ENCODE measurements at regions not wholly inside any gene's neighbourhood (a gene's known extent, or its start where the extent isn't known, plus 50 kb on each side); places are given as distances from the start of the nearest gene placed in this dataset.
"Not testable (repeated sequence)": the region's sequence is repeated elsewhere in the genome, so short reads cannot be mapped to it uniquely, and the experiment has no call there.

DNA sequence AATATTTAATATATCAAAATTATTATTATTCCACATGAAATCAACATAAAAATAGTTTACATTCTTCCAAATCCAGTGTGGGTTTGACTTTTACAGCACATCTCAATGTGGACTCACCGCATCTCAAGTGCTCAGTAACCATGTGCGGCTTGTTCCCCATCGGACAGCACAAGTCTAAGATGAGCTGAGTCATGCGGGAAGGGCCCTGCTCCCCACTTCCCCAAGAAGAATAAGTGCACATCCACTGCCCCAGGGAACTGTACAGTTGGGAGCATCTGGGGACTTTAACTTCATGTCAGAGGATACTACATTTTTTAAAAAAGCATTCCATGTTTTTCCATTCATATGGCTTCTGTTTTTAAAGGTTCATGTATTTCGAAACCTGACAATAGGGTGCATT, 325.6 kb downstream of the BTBD3 start:
- ATAC-seq (no peak), DNase-seq (ENCODE audit: low spot score) (no peak)
- Mint-ChIP-seq H3K4me1 (ENCODE audit: low read depth in 2 of 2) (no peaks in the 10 kb centered on the region), H3K27me3 (no peaks in the 10 kb centered on the region), H3K4me3 (no peak overlapping the region), H3K27ac (no peak overlapping the region), H3K36me3 (peaks cover 1% of the 10 kb centered on the region), H3K9me3 (peaks cover 12% of the 10 kb centered on the region)

DNA sequence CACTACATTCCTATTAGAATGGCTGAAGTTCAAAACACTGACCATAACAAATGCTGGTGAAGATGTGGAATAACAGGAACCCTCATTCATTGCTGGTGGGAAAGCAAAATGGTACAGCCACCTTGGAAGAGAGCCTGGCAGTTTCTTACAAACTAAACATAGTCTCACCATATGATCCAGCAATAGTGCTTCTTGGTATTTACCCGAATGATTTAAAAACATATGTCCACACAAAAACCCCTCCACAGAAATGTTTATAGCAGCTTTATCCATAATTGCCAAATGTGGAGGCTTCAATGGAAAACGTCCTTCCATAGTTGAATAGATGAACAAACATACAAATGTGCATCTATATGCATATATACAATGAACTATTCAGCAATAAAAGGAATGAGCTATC, 330.8 kb downstream of the BTBD3 start:
- Mint-ChIP-seq H3K4me1 (ENCODE audit: low read depth in 2 of 2) (no peaks in the 10 kb centered on the region), H3K27me3 (no peaks in the 10 kb centered on the region), H3K9me3 (peaks cover 15% of the 10 kb centered on the region), H3K36me3 (no peaks in the 10 kb centered on the region), H3K27ac (no peak overlapping the region), H3K4me3 (no peak overlapping the region)
- no peak for DNase-seq (ENCODE audit: low spot score)
- no peak for ATAC-seq

DNA sequence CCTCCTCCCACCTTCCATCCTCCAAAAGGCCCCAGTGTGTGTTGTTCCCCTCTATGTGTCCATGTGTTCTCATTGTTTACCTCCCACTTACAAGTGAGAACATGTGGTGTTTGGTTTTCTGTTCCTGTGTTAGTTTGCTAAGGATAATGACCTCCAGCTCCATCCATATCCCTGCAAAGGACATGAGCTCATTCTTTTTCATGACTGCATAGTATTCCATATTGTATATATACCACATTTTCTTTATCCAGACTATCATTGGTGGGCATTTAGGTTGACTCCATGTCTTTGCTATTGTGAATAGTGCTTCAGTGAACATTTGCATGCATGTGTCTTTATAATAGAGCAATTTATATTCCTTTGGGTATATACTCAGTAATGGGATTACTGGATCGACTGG, 333.0 kb downstream of the BTBD3 start:
- not testable (repeated sequence) for H3K4me3 Mint-ChIP-seq; ATAC-seq; H3K27me3 Mint-ChIP-seq; H3K4me1 Mint-ChIP-seq (ENCODE audit: low read depth in 2 of 2); H3K27ac Mint-ChIP-seq; DNase-seq (ENCODE audit: low spot score); H3K36me3 Mint-ChIP-seq
- H3K9me3 Mint-ChIP-seq: peaks cover 10% of the 10 kb centered on the region

DNA sequence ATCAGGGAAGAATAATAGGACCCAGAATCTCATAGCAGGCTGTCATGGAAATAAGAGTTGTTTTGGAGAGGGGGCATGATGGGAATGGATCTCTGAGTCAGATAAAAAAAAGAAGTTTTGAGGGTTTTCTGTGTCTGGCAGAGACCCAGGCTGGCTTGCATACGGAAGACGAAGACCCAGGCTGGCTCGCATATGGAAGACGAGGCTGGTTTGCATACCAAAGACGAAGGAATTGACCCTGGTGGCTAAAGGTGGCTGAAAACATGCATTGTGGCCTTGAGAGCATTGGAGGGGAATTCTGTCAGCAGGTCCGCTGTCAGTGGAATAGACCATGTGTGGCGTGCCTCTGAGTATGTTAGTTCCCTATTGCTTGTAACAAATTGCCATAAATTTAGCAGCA, 335.1 kb downstream of the BTBD3 start:
- Mint-ChIP-seq H3K4me3 (no peak overlapping the region), H3K27me3 (no peaks in the 10 kb centered on the region), H3K4me1 (ENCODE audit: low read depth in 2 of 2) (no peaks in the 10 kb centered on the region), H3K9me3 (peaks cover 10% of the 10 kb centered on the region), H3K27ac (no peak overlapping the region), H3K36me3 (no peaks in the 10 kb centered on the region)
- ATAC-seq (no peak), DNase-seq (ENCODE audit: low spot score) (no peak)

DNA sequence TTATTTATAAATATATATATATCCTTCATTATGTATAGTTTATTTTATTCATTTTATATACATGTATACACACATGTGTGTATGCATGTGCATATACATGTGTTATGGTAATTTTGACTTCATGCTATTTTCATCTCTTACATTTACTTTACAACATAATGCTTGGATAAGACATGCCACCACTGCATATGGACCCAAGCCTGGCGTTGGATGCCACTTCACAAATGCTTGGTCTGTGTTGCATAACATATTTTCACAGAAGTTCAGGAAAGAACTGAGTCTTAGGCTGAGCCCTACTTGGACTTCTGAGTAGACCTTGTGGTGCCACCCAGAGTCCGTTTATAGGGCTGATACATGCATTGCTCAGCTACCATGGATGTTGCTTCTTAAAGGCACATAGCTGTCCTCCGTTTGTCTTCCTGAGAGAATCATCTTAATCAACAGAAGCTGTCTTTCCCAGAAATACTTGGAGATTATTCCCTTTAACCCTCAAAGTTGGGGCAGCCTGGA, 337.8 kb downstream of the BTBD3 start:
- Mint-ChIP-seq H3K36me3 (no peaks in the 10 kb centered on the region), H3K9me3 (peaks cover 5% of the 10 kb centered on the region), H3K4me3 (no peak overlapping the region), H3K27ac (no peak overlapping the region), H3K4me1 (ENCODE audit: low read depth in 2 of 2) (no peaks in the 10 kb centered on the region), H3K27me3 (no peaks in the 10 kb centered on the region)
- DNase-seq (ENCODE audit: low spot score) (no peak), ATAC-seq (no peak)

DNA sequence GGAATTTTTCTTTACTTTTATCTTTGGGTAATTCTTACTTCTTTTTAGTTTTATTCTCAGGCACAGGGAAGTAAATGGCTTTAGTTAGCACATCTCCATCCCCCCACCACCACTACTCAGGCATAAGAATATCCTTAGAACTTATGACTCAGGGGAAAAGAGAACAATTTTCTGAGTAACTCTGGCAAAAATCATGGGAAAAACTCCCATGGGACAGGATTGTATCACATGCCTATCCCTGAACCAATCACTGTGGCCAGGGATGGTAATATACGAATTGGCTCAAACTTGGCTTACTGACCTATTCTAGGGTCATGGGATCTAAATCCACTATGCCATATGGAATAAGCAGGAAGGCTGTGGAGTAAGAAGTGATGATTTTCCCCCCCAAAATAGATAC, 339.1 kb downstream of the BTBD3 start:
- DNase-seq (ENCODE audit: low spot score) (no peak), ATAC-seq (no peak)
- Mint-ChIP-seq H3K9me3 (peaks cover 3% of the 10 kb centered on the region), H3K36me3 (no peaks in the 10 kb centered on the region), H3K4me3 (no peak overlapping the region), H3K27ac (no peak overlapping the region), H3K4me1 (ENCODE audit: low read depth in 2 of 2) (no peaks in the 10 kb centered on the region), H3K27me3 (no peaks in the 10 kb centered on the region)

DNA sequence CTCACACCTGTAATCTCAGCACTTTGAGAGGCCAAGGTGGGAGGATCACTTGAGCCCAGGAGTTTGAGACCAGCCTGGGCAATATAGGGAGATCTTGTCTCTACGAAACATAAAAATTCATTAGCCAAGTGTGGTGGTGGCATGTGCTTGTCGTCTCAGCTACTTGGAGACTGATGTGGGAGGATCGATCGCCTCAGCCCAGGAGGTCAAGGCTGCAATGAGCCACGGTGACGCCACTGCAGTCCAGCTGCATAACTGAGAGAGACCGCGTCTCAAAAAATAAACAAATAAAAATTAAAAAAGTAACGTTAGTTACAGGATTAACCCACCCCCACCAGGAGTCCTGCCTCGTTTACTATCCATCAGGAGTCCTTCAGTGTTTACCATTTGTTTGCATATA, 345.1 kb downstream of the BTBD3 start:
- Mint-ChIP-seq H3K27ac (no peak overlapping the region), H3K4me3 (no peak overlapping the region), H3K9me3 (peaks cover 3% of the 10 kb centered on the region), H3K27me3 (no peaks in the 10 kb centered on the region), H3K4me1 (ENCODE audit: low read depth in 2 of 2) (no peaks in the 10 kb centered on the region), H3K36me3 (no peaks in the 10 kb centered on the region)
- no peak for DNase-seq (ENCODE audit: low spot score)
- no peak for ATAC-seq

DNA sequence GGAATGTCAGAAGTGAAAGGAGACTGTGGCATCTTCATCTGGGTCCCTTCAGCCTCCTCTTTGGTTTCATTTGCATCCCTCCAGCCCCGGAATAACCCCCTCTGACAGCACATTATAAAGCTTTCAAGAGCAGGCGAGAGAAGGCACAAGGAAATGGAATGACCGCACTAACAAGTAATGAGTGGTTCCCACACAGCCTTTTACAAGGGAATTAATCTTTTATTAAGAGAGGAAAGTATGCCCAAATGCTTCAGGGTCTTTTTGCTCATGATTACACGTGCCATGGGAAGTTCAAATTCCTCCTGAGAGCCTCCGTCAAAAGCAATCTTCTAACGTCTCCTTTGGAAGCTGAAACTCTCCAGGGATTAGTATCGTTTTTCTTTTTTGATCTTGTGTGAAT, 347.0 kb downstream of the BTBD3 start:
- Mint-ChIP-seq H3K36me3 (no peaks in the 10 kb centered on the region), H3K4me3 (no peak overlapping the region), H3K4me1 (ENCODE audit: low read depth in 2 of 2) (no peaks in the 10 kb centered on the region), H3K27me3 (no peaks in the 10 kb centered on the region), H3K9me3 (peaks cover 3% of the 10 kb centered on the region), H3K27ac (no peak overlapping the region)
- DNase-seq (ENCODE audit: low spot score) (no peak), ATAC-seq (no peak)

DNA sequence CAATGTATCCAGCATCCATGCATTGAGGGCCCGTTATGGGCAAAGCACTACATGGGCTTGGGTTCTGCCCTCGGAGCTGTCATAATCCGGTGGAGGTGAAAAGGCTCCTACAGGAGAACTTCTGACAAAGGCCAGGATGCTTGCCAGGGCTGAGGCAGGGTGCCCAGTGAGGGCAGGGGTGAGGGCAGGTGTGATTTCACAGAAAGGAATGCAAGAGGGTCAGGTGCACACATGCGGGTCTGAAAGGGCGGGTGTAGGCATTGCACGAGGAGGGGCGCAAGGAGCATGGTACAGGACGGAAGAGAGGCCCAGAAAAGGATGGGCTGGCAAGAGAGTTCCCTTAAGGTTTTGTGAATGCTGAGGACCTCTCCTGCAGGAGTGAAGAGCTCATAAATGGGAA, 348.0 kb downstream of the BTBD3 start:
- DNase-seq (ENCODE audit: low spot score): no peak
- H3K27ac Mint-ChIP-seq: no peak overlapping the region
- no peaks in the 10 kb centered on the region for H3K4me1 Mint-ChIP-seq (ENCODE audit: low read depth in 2 of 2)
- ATAC-seq: no peak
- H3K4me3 Mint-ChIP-seq: no peak overlapping the region
- no peaks in the 10 kb centered on the region for H3K27me3 Mint-ChIP-seq
- peaks cover 3% of the 10 kb centered on the region for H3K9me3 Mint-ChIP-seq
- no peaks in the 10 kb centered on the region for H3K36me3 Mint-ChIP-seq

DNA sequence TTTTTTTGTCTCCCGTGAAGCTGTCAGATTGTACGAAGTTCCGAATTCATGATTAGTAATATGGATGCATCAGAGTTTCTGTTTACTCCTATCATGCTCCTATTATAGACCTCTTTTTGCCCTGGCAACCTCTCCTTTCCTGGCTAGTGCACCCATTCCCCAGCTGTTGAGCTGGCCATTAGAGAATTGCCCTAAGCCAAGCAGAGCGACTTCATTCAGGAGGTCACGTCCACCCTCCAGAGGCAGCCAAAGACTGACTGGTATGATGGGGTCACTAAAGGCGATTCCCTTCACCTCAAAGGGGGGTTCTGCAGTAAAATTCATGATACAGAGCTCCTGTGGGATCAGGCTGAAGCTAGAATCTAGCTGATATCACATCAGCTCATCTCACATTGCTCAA, 351.9 kb downstream of the BTBD3 start:
- Mint-ChIP-seq H3K27ac (no peak overlapping the region), H3K36me3 (no peaks in the 10 kb centered on the region), H3K4me1 (ENCODE audit: low read depth in 2 of 2) (no peaks in the 10 kb centered on the region), H3K9me3 (peaks cover 11% of the 10 kb centered on the region), H3K4me3 (no peak overlapping the region), H3K27me3 (no peaks in the 10 kb centered on the region)
- DNase-seq (ENCODE audit: low spot score) (no peak), ATAC-seq (no peak)

DNA sequence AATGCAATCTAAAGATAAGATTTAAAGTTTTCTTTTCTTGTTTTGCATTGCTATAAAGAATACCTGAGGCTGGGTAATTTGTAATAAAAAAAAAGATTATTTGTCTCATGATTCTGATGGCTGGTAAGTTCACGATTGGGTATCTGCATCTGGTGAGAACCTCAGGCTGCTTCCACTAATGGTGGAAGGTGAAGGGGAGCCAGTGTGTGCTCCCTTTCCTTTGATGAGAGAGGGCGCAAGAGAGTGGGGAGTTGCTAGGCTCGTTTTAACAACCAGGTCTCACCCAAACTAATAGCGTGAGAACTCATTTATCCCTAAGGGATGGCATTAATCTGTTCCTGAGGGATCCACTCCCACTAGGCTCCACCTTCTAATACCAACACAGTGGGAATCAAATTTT, 353.2 kb downstream of the BTBD3 start:
- Mint-ChIP-seq H3K27me3 (no peaks in the 10 kb centered on the region), H3K4me3 (no peak overlapping the region), H3K9me3 (peaks cover 11% of the 10 kb centered on the region), H3K4me1 (ENCODE audit: low read depth in 2 of 2) (no peaks in the 10 kb centered on the region), H3K27ac (no peak overlapping the region), H3K36me3 (no peaks in the 10 kb centered on the region)
- no peak for ATAC-seq
- no peak for DNase-seq (ENCODE audit: low spot score)

DNA sequence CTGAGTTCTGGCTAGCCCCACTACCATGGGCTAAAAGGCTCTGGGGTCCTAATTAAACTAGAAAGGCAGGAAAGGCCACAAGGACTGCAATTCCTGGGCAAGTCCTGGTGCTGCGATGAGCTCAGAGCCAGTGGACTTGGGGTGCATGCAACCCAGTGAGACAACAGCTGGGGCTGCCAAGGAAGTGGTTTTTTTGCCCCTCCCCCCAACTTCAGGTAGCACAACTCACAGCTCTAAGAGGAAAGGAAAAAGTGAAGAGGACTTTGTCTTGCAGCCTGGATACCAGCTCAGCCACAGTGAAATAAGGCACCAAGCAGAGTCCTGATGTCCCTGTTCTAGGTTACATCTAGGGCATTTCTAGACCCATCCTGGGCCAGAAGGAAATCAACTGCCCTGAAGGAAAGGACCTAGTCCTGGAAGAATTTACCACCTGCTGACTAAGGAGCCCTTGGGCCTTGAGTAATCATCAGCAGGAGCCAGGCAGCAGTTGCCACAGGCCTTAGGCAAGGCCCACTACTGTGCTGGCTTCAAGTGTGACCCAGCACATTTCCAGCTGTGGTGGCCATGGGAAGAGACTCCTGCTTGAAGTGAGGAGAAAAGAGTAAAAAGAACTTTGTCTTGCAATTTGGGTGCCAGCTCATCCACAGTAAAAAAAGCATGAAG, 358.4 kb downstream of the BTBD3 start:
- no peak overlapping the region for H3K27ac Mint-ChIP-seq
- ATAC-seq (no peak), DNase-seq (ENCODE audit: low spot score) (no peak)
- H3K36me3 Mint-ChIP-seq: no peaks in the 10 kb centered on the region
- H3K9me3 Mint-ChIP-seq: peaks cover 15% of the 10 kb centered on the region
- no peaks in the 10 kb centered on the region for H3K27me3 Mint-ChIP-seq
- H3K4me3 Mint-ChIP-seq: no peak overlapping the region
- no peaks in the 10 kb centered on the region for H3K4me1 Mint-ChIP-seq (ENCODE audit: low read depth in 2 of 2)

DNA sequence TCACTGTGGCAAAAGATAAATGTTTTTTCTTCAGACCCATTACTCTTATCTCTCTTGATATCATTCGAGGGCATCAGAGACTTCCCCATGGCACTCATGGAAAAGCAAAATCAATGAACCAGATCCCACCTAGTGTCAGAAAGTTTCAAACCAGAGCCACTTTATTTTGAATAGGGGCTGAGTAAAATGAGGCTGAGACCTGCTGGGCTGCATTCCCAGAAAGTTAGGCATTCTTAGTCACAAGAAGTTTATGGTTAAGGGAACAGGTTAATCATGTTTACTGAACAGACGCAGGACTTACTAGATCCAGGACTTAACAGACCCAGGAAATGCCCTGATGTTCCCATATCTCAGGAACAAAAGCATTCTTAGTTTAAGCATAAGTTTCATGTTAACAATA, 369.9 kb downstream of the BTBD3 start:
- Mint-ChIP-seq H3K9me3 (peaks cover 5% of the 10 kb centered on the region), H3K27ac (no peak overlapping the region), H3K4me1 (ENCODE audit: low read depth in 2 of 2) (no peaks in the 10 kb centered on the region), H3K36me3 (no peaks in the 10 kb centered on the region), H3K4me3 (no peak overlapping the region), H3K27me3 (no peaks in the 10 kb centered on the region)
- DNase-seq (ENCODE audit: low spot score) (no peak), ATAC-seq (no peak)

DNA sequence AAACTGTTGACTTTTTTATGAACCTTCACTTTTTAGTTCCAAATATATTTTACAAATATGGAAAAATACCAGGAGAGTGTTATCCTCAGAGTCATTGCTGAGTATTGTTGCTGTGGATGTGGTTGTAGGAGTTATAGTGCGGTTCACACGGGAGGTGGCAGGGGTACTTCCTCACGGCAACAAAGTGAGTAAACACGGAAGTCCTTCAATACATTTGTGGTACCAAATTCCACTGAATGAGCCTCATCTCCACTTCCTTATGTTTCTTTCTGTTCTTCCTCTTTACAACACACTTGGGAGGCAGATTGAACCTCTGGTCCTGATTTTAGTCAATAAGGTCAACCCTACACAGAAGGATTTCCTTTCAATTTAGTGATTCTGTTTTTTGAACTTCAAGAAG, 371.8 kb downstream of the BTBD3 start:
- H3K36me3 Mint-ChIP-seq: no peaks in the 10 kb centered on the region

DNA sequence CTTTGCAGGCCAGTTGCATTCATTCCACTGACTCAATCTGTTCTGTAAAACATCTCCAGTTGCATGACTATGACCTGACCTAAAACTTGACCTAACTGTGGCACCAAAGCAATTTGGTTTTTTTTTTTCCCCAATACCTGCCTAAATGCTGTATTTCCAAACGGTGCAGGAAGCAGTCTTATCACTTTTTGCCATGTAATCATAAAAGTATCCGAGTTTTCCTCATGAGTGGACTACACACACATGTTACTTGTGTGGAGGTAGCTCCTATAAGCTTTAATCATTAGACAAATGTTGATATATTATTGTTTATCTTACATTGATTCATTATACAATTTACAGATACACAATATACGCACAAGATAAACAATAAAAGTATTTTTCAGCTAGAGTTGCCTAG, 373.7 kb downstream of the BTBD3 start:
- DNase-seq (ENCODE audit: low spot score): no peak
- Mint-ChIP-seq H3K9me3 (peaks cover 3% of the 10 kb centered on the region), H3K27me3 (no peaks in the 10 kb centered on the region), H3K4me3 (no peak overlapping the region), H3K36me3 (no peaks in the 10 kb centered on the region), H3K4me1 (ENCODE audit: low read depth in 2 of 2) (no peaks in the 10 kb centered on the region), H3K27ac (no peak overlapping the region)
- ATAC-seq: no peak

More for the DNA sequence above, 371.8 kb downstream of the BTBD3 start:
- no peaks in the 10 kb centered on the region for H3K4me1 Mint-ChIP-seq (ENCODE audit: low read depth in 2 of 2)
- ATAC-seq (no peak), DNase-seq (ENCODE audit: low spot score) (no peak)
- H3K27me3 Mint-ChIP-seq: no peaks in the 10 kb centered on the region
- no peak overlapping the region for H3K4me3 Mint-ChIP-seq
- no peak overlapping the region for H3K27ac Mint-ChIP-seq
- peaks cover 3% of the 10 kb centered on the region for H3K9me3 Mint-ChIP-seq

Data from natural killer cell treated with Interleukin-12 subunit alpha and Interleukin-12 subunit beta and Interleukin-15 and Interleukin-18, amount 100 ng/mL, for 72 hours (primary cell).